HG03354 (cell line): ENCODE measurements at regions not wholly inside any gene's neighbourhood (a gene's known extent, or its start where the extent isn't known, plus 50 kb on each side); places are given as distances from the start of the nearest gene placed in this dataset.

ENCODE experiments used
- ATAC-seq: cut with Tn5 transposase; IDR thresholded peaks from one replicate; pipeline ENCODE4 v1.9.1; 2021; ENCODE audit warnings: mild to moderate bottlenecking; ENCODE audit not compliant: unreplicated experiment, poor library complexity, severe bottlenecking

DNA sequence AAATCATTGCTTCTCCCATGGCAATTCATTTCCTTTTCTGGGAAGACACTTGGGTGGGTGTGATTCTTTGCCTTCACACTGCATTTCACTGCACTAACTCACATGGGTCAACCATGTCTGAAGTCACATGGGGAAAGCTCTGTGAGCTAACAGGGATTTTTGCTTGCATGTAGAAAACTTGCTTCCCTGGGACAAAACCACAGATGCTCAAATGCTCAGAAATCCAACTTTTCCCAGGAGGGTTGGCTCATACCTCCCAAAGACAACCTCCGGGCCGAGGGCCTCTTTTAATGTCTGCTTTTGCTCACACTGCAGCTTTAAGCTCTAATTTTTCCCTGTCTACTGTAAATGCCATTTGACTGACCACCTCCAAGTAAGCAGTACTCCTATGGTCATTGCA is 1695.2 kb downstream of the STIM2 start:
- ATAC-seq = no peak

GRCh38 chr4:28557755-28558154 is 1697.1 kb downstream of the STIM2 start:
- no peak for ATAC-seq

- no peak for ATAC-seq
These were observed 1698.3 kb downstream of the STIM2 start for GRCh38 chr4:28558895-28559294.

- no peak for ATAC-seq
These were observed 1702.3 kb downstream of the STIM2 start for GRCh38 chr4:28562913-28563312.

- no peak for ATAC-seq
These were observed 1704.8 kb downstream of the STIM2 start for GRCh38 chr4:28565396-28565795.

DNA sequence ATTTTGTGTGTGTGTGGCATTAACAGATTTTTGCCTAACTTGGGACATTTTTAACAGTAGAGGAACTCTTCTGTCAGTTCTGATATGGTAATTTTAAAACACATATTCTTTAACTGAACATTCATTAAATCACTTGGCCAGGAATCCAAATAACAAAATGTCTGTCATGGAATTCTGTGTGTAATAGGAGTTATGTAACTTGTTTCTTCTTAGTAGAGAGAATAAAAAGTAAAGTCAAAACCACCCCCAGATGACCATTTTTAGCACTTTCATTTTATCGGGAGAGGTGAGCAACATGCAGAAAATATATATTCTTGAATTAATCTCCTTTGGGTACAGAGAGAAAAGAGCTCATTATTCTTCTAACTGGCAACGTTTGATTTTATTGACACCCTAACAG is 1740.3 kb downstream of the STIM2 start:
- no peak for ATAC-seq

GRCh38 chr4:28621591-28621990 is 1761.0 kb downstream of the STIM2 start:
- ATAC-seq = no peak

DNA sequence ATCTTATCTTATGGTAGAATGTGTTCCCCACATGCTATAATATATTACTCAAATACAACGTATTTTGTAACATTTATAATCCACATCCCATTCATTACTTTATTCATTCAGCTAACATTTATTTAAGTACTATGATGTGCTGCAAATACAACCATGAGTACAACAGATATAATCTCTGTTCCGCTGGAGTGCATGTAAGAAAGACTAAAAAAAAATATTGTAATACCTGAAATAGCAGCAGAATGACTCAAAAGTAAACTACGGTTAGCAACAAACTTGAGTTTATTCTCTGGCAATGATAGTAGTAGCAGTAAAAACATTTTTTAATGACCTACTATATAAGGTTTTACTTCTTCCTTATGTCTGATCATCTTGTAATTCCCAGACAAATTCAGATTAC is 1776.3 kb downstream of the STIM2 start:
- ATAC-seq = no peak

GRCh38 chr4:28639747-28640146 is 1779.1 kb downstream of the STIM2 start:
- ATAC-seq = no peak

DNA sequence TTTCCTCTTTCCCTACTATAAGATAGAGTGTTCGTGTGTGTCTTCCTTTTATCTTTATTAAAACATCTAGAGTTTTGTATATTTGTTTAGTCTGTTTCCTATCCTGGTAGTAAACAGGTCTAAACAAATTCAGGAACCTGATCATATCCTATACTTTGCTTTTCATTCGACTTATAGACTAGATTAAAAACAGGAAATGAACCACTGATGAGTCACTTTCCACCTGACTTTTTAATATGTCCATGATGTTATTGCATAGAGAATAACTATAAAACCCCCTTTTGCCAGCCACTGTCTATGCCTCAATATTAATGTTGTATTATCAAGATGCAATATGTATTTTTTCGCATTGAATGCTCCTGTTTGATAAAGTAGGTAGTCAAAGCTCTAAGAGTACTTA is 1794.0 kb downstream of the STIM2 start:
- no peak for ATAC-seq

DNA sequence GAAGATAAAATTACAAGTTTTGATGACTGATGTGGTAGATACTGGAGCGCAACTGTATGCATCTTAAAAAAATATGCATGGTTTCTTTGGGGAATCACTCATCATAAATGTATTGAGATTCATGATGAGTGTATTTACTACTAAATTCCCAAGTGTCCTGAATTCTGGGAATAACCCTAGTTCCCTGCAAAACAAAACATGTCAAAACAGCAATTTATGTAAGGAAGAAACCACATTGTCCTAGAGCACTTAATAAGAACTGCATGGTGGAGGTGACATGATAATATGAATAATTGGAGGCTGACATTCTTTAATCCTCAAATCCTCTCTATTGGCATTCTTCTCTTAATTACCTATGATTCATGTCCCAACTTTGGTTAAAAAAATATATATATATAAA is 1804.7 kb downstream of the STIM2 start:
- no peak for ATAC-seq

DNA sequence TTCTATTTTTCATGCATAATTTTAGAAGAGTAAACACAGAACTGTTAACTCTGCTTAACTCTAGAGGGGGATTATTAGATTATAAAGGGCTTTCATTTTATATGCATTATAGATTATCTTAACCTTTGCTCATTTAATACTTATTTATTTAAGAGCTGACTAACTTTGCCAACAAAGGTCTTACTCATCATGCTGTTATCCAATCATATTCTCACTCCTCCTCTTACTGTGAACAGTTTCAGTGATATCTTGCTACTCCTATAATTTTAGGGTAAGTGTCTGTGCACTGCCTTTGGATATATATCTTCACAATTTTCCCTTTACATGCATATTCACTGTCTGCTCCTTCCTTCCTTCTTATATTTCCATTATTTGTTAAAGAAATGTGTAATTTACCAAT is 1814.9 kb downstream of the STIM2 start:
- no peak for ATAC-seq

DNA sequence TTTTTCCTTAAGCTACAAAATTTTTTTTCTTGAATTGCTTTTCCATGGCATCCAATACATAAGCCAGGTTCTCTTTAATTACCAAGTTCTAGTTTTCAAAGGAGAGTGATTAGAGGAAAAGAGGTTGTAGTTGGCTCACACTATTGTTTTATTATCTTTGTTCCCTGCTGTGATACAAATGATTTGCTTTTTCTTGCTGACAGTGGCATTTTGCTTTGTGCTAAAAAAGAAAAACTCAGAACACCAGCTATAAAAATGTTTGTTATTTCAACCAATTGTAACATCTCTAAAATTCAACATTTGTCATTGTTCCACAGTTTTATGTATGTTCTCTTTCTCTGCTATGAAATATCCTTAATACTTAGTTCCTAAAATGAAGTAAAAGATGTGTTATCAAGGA is 1817.2 kb downstream of the STIM2 start:
- no peak for ATAC-seq

DNA sequence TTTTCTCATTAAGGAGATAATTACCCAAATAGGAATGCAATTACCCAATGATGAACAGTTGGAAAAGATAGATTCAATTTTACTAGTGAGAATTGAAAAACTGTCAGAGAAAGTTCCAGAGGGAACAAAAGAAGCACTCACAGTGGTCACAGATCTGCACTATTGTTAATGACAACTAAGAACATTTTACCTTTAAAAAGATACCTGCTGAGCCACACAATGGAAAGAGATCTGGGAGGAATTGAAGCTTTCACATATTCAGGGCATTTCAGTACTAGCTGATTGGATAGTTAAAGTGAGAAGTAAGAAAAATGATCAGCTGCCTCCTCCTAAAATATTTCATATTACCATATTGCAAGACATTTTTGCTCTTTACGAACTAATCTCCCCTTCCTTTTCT is 1822.2 kb downstream of the STIM2 start:
- ATAC-seq = no peak

GRCh38 chr4:28686618-28687017 is 1826.0 kb downstream of the STIM2 start:
- no peak for ATAC-seq

DNA sequence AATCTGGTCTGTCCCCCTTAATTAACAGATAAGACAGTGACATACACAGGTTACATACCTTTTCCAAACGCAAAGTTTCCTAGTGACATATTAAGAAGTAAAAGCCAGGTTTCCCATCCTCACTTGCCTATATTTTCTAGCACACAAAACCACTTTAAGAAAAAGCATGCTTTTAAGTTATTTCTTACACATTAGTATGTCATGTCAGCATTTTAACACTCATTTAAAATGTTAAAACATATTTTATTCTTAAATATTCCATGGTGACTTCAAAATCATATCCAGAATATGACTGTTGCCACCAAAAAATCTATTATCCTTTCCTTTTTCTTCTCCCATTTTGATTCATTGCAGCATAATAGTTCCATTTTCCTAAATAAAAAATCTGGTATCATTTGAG is 1830.2 kb downstream of the STIM2 start:
- no peak for ATAC-seq

DNA sequence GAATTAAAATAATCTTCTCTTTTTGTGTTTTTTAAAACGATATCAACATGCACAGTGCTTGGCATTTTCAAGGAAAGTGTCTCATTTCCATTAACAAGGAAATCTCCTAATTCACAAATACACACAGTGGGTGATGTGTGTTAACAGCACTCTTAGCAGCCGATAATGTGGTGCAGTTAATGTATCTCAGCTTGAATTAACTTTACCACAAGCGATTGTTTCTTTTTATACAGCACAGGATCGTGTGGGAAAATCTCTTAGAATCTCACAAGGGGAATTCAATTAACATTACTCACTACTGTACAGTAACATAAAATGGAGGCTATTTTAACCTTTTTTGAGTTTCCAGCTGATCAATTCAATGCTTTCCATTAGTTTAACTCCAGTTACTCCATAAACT is 1841.9 kb downstream of the STIM2 start:
- no peak for ATAC-seq

- ATAC-seq = no peak
These were observed 1849.2 kb downstream of the STIM2 start for GRCh38 chr4:28709891-28710290.

- no peak for ATAC-seq
These were observed 1862.7 kb downstream of the STIM2 start for GRCh38 chr4:28723371-28723770.

DNA sequence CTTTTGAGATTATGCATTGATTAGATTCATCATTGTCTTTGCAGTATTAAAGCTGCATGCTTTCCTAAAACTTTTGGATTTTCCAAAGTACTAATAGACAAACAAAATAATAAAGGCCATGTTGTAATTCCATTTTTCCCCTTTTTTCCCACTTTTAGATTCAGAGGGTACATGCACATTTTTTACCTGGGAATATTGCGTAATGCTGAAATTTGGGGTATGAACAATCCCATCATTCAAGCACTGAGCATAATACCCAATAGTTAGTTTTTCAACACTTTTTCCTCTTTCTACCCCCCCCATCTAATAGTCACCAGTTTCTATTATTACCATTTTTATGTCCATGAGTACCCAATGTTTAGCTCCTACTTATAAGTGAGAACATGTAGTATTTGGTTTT is 1863.6 kb downstream of the STIM2 start:
- no peak for ATAC-seq

DNA sequence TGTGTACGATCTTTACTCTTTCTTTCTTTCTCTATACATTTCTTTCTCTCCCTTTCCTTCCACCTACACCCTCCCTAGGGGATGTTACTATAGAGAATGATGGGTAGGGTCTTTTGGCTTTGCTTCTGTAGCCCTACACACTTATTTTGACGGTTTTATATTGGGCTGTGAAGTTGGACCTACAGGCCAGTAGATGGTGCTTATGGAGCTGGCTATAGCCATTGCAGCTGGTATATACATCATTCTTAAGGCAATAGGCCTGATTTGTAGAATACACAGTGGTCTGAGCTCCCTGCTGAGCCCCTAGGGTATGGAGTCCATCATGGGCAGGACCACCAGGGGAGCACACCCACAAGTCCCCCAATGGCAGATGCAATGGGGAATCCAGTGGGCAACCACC is 1869.7 kb downstream of the STIM2 start:
- ATAC-seq = no peak

DNA sequence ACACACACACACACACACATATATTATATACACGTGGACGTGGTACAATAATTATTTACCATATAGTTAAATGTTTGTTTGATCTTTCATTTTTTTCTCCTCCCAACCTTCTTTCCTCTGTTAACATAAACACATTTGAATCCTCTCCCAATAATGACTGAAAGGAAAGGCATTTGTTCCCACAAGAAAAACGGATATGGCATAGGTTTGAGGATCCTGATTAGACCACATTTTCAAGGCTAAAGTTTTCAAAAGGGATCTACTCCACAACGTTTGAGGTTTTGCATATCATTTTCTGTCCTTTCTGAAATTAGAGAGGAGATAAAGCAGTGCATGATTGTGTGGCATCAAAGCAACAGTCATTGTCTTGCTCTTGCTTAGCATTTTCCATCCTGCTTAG is 1883.4 kb downstream of the STIM2 start:
- no peak for ATAC-seq

- ATAC-seq = no peak
These were observed 1893.7 kb downstream of the STIM2 start for GRCh38 chr4:28754376-28754775.
